Smooth muscle cell (in vitro differentiated cells): ENCODE measurements at regions not wholly inside any gene's neighbourhood (a gene's known extent, or its start where the extent isn't known, plus 50 kb on each side); places are given as distances from the start of the nearest gene placed in this dataset.

Source experiments
- DNase-seq: peaks from one replicate; lab custom pipeline; 2025; ENCODE audit not compliant: unreplicated experiment; lab: John Stamatoyannopoulos, UW
- H2AFZ ChIP-seq: fragments of 200-600 bp; sonication (generic); 2 replicates; pipeline ENCODE4 v1.6.0; 2016; ENCODE audit warnings: antibody characterized with exemption, low read depth, mild to moderate bottlenecking
- H3F3A ChIP-seq: fragments of 200-600 bp; sonication (generic); 2 replicates; pipeline ENCODE4 v1.6.0; 2017; ENCODE audit warnings: antibody characterized with exemption, low read depth
- H3K27ac ChIP-seq: fragments of 200-600 bp; sonication (generic); 2 replicates; pipeline ENCODE4 v1.5.1; 2016; ENCODE audit warnings: low read depth, mild to moderate bottlenecking
- H3K27me3 ChIP-seq: fragments of 200-600 bp; sonication (generic); 2 replicates; pipeline ENCODE4 v1.6.1; 2016; ENCODE audit warnings: low read depth, mild to moderate bottlenecking
- H3K36me3 ChIP-seq: fragments of 200-600 bp; sonication (generic); 2 replicates; pipeline ENCODE4 v1.5.1; 2016; ENCODE audit warnings: low read depth
- H3K4me1 ChIP-seq: fragments of 200-600 bp; sonication (generic); 2 replicates; pipeline ENCODE4 v1.5.1; 2016; ENCODE audit warnings: low read depth
- H3K4me2 ChIP-seq: fragments of 200-600 bp; sonication (generic); 2 replicates; pipeline ENCODE4 v1.6.0; 2016; ENCODE audit warnings: mild to moderate bottlenecking
- H3K4me3 ChIP-seq: fragments of 200-600 bp; sonication (generic); 2 replicates; pipeline ENCODE4 v1.5.1; 2016; ENCODE audit warnings: mild to moderate bottlenecking
- H3K79me2 ChIP-seq: fragments of 200-600 bp; sonication (generic); 2 replicates; pipeline ENCODE4 v1.6.0; 2016; ENCODE audit warnings: low read depth, mild to moderate bottlenecking
- H3K9ac ChIP-seq: fragments of 200-600 bp; sonication (generic); 2 replicates; pipeline ENCODE4 v1.6.0; 2016; ENCODE audit warnings: low read depth
- H3K9me3 ChIP-seq: fragments of 200-600 bp; sonication (generic); replicated peaks from 2 replicates; pipeline ENCODE4 v1.5.1; 2016; ENCODE audit warnings: low read depth
- H4K20me1 ChIP-seq: fragments of 200-600 bp; sonication (generic); 2 replicates; pipeline ENCODE4 v1.6.0; 2016; ENCODE audit warnings: low read depth
- WGBS: methylation state at CpG from one replicate; pipeline ENCODE4 v1.1.7; 2016; ENCODE audit warnings: low lambda C conversion rate; 5-methylcytosine and 5-hydroxymethylcytosine counted together
- TF ChIP-seq, protein P1 (sequence below): fragments of 200-600 bp; sonication (generic); IDR thresholded peaks from 2 replicates; pipeline ENCODE4 v1.5.1; 2017; ENCODE audit warnings: borderline replicate concordance, mild to moderate bottlenecking, antibody characterized with exemption; ENCODE audit not compliant: insufficient read depth, poor library complexity, severe bottlenecking

DNA sequence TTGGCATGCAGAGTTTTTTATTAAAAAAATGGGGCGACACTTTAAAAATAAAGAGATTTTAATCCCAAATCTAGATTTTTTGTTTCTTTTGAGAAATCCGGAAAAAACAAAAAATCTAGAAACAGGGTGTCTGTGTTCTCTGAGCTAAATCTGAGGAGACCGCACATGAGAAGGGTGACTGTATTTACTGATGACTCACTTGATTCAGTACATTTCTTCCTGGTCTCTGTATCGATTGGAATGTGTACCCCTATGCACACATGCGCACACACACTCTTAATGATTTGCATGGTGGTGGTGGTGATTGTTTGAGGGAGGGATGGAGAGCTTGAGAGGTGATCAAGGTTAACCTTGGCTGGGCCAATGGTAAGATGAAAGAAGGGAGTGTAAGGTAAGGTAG is 443.1 kb upstream of the THRB start:
- Histone ChIP-seq H3K36me3 (no peaks in the 10 kb centered on the region), H3K4me3 (no peak overlapping the region), H4K20me1 (no peaks in the 10 kb centered on the region), H3K9me3 (no peaks in the 10 kb centered on the region), H3K4me2 (peak overlapping the region; percentile 49), H3K27ac (peak overlapping the region; percentile 90), H3K9ac (peak overlapping the region; percentile 35), H3F3A (peaks cover 8% of the 10 kb centered on the region), H3K79me2 (no peaks in the 10 kb centered on the region), H2AFZ (no peak overlapping the region), H3K4me1 (no peaks in the 10 kb centered on the region), H3K27me3 (no peaks in the 10 kb centered on the region)
- no peak for DNase-seq
- TF ChIP-seq, protein P1, sequence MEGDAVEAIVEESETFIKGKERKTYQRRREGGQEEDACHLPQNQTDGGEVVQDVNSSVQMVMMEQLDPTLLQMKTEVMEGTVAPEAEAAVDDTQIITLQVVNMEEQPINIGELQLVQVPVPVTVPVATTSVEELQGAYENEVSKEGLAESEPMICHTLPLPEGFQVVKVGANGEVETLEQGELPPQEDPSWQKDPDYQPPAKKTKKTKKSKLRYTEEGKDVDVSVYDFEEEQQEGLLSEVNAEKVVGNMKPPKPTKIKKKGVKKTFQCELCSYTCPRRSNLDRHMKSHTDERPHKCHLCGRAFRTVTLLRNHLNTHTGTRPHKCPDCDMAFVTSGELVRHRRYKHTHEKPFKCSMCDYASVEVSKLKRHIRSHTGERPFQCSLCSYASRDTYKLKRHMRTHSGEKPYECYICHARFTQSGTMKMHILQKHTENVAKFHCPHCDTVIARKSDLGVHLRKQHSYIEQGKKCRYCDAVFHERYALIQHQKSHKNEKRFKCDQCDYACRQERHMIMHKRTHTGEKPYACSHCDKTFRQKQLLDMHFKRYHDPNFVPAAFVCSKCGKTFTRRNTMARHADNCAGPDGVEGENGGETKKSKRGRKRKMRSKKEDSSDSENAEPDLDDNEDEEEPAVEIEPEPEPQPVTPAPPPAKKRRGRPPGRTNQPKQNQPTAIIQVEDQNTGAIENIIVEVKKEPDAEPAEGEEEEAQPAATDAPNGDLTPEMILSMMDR, result no peak
- 69% methylated on average over 5 of the region's 5 CpGs for WGBS

DNA sequence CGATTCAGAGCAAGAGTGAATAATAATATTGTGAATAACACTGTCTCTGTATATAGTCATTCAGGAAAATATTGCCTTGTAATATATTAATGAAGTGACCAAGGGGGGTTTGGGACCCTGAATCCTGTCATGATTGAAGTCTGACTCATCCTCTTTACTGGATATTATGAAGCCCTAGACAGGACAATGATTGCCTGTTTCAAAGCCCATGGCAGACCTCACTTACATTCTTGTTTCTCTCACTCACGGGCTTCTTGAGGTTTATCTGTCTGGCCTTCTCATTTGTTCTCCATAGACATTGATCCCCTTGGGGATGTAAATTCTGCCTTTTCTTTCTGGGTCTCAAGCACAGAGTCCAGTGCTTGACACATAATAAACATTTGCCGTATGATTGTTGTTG is 449.3 kb upstream of the THRB start:
- WGBS, result 45% methylated on average over 3 of the region's 3 CpGs
- Histone ChIP-seq H3F3A (no peaks in the 10 kb centered on the region), H3K36me3 (no peaks in the 10 kb centered on the region), H2AFZ (no peak overlapping the region), H3K4me3 (no peak overlapping the region), H3K9ac (no peak overlapping the region), H3K27me3 (no peaks in the 10 kb centered on the region), H3K79me2 (no peaks in the 10 kb centered on the region), H3K9me3 (no peaks in the 10 kb centered on the region), H3K4me2 (peak overlapping the region; percentile 33), H4K20me1 (no peaks in the 10 kb centered on the region), H3K27ac (peak overlapping the region; percentile 70), H3K4me1 (no peaks in the 10 kb centered on the region)
- DNase-seq, result no peak
- TF ChIP-seq, protein P1, result no peak

DNA sequence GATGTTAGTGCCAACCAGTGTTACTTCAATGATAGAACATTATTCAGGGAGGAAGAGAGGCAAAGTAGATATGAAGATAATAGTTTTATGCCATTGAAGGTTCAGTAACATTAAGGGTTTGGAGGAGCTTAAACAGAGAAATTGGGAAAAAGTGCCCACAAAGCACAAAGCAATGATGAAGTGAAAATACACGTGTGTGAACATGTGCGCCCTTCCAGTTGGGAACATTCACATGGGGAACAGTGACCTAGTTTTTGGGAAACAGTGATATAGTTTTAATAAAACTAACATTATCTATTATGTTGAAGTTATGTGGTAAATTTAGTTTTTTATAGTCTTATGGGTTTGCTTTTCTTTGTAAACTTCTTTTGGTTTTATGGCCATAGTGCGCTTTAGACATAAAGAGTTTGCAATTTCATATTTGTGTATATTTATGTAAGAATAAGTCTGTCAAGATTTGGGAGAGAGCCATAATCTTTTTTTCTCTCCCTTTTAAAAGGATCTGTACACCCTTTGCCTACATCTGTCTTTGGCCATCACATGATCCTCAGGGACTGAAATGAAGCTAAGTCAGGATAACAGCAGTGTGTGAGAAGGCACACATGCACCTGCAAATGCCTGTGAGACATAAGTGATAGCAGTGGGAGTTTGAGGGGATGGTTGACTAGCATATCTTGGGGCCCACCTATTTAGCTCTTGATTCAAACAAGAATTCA is 450.3 kb upstream of the THRB start:
- Histone ChIP-seq H3K36me3 (no peaks in the 10 kb centered on the region), H3K9me3 (no peaks in the 10 kb centered on the region), H3K4me3 (no peak overlapping the region), H3F3A (no peaks in the 10 kb centered on the region), H3K27me3 (no peaks in the 10 kb centered on the region), H3K4me2 (no peak overlapping the region), H3K79me2 (no peaks in the 10 kb centered on the region), H3K27ac (peak overlapping the region; percentile 70), H3K9ac (no peak overlapping the region), H4K20me1 (no peaks in the 10 kb centered on the region), H3K4me1 (no peaks in the 10 kb centered on the region), H2AFZ (no peak overlapping the region)
- TF ChIP-seq, protein P1, result no peak
- no peak for DNase-seq
- WGBS, result 99% methylated on average over 3 of the region's 3 CpGs

DNA sequence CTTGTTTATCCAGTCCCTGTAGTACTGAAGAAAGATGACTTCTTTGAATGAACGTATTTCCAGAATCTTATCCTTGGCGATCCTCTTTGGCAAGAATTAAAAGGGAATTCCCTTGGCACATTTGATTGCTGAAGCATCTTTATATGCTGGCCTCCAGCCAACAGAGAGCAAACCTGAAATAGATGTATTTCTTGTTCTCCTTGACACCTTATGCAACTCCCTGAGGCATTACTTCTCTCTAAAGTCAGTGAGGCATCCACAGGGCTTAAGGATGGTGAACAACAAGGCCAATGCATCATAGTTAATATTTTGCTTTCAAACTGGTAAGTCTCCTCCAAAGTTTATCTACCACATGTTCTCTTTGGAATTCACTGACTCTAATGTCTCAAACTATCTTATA is 450.9 kb upstream of the THRB start:
- Histone ChIP-seq H3K4me1 (no peaks in the 10 kb centered on the region), H3K27me3 (no peaks in the 10 kb centered on the region), H3K4me3 (no peak overlapping the region), H3K27ac (no peak overlapping the region), H3K9ac (no peak overlapping the region), H3K4me2 (no peak overlapping the region), H3K79me2 (no peaks in the 10 kb centered on the region), H3F3A (no peaks in the 10 kb centered on the region), H3K9me3 (no peaks in the 10 kb centered on the region), H3K36me3 (no peaks in the 10 kb centered on the region), H4K20me1 (no peaks in the 10 kb centered on the region), H2AFZ (no peak overlapping the region)
- TF ChIP-seq, protein P1, result no peak
- no peak for DNase-seq
- 82% methylated on average over 2 of the region's 2 CpGs for WGBS
